K562 (cell line): ENCODE measurements at regions not wholly inside any gene's neighbourhood (a gene's known extent, or its start where the extent isn't known, plus 50 kb on each side); places are given as distances from the start of the nearest gene placed in this dataset.

Experiments
- ATAC-seq: fragments of 200-7000 bp; cut with Tn5 transposase; 3 replicates; pipeline ENCODE4 v1.9.1; 2020; ENCODE audit warnings: moderate library complexity
- BruUV-seq: library from RNA; stranded (reverse); fragments of 400-500 nt; replicated peaks from 2 replicates; lab custom pipeline; 2021; lab: Mats Ljungman, UMichigan
- CTCF ChIA-PET: fragments of 300-600 bp; formaldehyde crosslinking; extraction: SDS; loops from one replicate; lab custom pipeline; 2021; ENCODE audit warnings: low intra/inter-chr PET ratio; lab: Yijun Ruan, JAX
- POLR2A ChIA-PET: fragments of 300-600, 350-650 bp; sonication (Branson Sonifier 250); formaldehyde crosslinking; extraction: SDS; loops from one replicate; lab custom pipeline; 2021; ENCODE audit warnings: antibody characterized with exemption, inconsistent platforms; lab: Yijun Ruan, JAX
- DNase-seq, 4 experiments: peaks; one replicate each; pipeline versions ENCODE4 v3.0.0 to v3.0.0-alpha.2; 2011 to 2018; ENCODE audit warnings: low spot score in 3 of 4, mixed read lengths in 3 of 4; ENCODE audit errors: extremely low read depth in 1 of 4
- FAIRE-seq: peaks from 2 replicates; lab custom pipeline; 2011; peaks lifted over from hg19 to GRCh38; lab: Jason Lieb, UNC
- H2AFZ ChIP-seq: 2 replicates; pipeline ENCODE4 v1.6.0; 2011; ENCODE audit warnings: low read depth, low read length, control low read depth, inconsistent platforms
- H3K27ac ChIP-seq: fragments of 200-600 bp; 3 replicates; pipeline ENCODE4 v1.8.0; 2011; ENCODE audit warnings: low read depth, mild to moderate bottlenecking, control low read depth, inconsistent platforms, low read length, moderate library complexity, mixed read lengths; ENCODE audit errors: extremely low read depth
- H3K27me3 ChIP-seq, 2 experiments: fragments of 300-600 bp in 1 of 2; 2 replicates in 1 of 2; 3 replicates in 1 of 2; pipeline versions ENCODE4 v1.6.0 to v1.8.0; 2011; ENCODE audit warnings: inconsistent platforms in 2 of 2, low read length in 2 of 2, mild to moderate bottlenecking in 1 of 2, mixed read lengths in 1 of 2, moderate library complexity in 1 of 2; ENCODE audit not compliant: control insufficient read depth in 2 of 2, insufficient read depth in 2 of 2
- H3K36me3 ChIP-seq: fragments of 300-600 bp; 3 replicates; pipeline ENCODE4 v1.8.0; 2011; ENCODE audit warnings: mild to moderate bottlenecking, low read length, inconsistent platforms; ENCODE audit not compliant: control insufficient read depth, insufficient read depth
- H3K4me1 ChIP-seq, 2 experiments: fragments of 200-600 bp in 1 of 2; replicated peaks in 1 of 2; 2 replicates in 1 of 2; 3 replicates in 1 of 2; pipeline versions ENCODE4 v1.5.1 to v1.8.0; 2011; ENCODE audit warnings: inconsistent platforms in 2 of 2, low read length in 2 of 2, mild to moderate bottlenecking in 1 of 2, mixed read lengths in 1 of 2, moderate library complexity in 1 of 2; ENCODE audit not compliant: control insufficient read depth in 2 of 2, insufficient read depth in 2 of 2
- H3K4me2 ChIP-seq: 2 replicates; pipeline ENCODE4 v1.6.1; 2011; ENCODE audit warnings: low read length, control low read depth, inconsistent platforms, mixed read lengths; ENCODE audit not compliant: insufficient read depth
- H3K4me3 ChIP-seq: fragments of 200-600 bp; sonication (generic), shearing (Covaris generic); 2 replicates; pipeline ENCODE4 v1.5.1; 2016; ENCODE audit warnings: control low read depth, inconsistent platforms
- H3K79me2 ChIP-seq: fragments of 200-600 bp; 3 replicates; pipeline ENCODE4 v1.8.0; 2011; ENCODE audit warnings: low read length, inconsistent platforms; ENCODE audit not compliant: control insufficient read depth, insufficient read depth
- H3K9ac ChIP-seq, 2 experiments: 2 replicates each; pipeline versions ENCODE4 v1.6.0 to v1.6.1; 2011; ENCODE audit warnings: low read depth in 2 of 2, low read length in 2 of 2, control low read depth in 1 of 2, inconsistent platforms in 1 of 2, mild to moderate bottlenecking in 1 of 2, mixed read lengths in 1 of 2; ENCODE audit not compliant: insufficient read depth in 1 of 2
- H3K9me1 ChIP-seq: one replicate; pipeline ENCODE4 v1.6.0; 2011; ENCODE audit warnings: inconsistent platforms, mild to moderate bottlenecking, low read length, moderate library complexity; ENCODE audit not compliant: control insufficient read depth, insufficient read depth
- H3K9me3 ChIP-seq: replicated peaks from 2 replicates; pipeline ENCODE4 v1.5.1; 2011; ENCODE audit warnings: low read depth, low read length, inconsistent platforms; ENCODE audit not compliant: control insufficient read depth, insufficient read depth
- H4K20me1 ChIP-seq: replicated peaks from 2 replicates; pipeline ENCODE4 v1.6.1; 2011; ENCODE audit warnings: low read length, inconsistent platforms, mixed read lengths; ENCODE audit not compliant: control insufficient read depth, insufficient read depth
- ATF7 ChIP-seq: fragments of 450-650 bp; IDR thresholded peaks from 2 replicates; pipeline ENCODE4 v1.7.1; 2014; ENCODE audit warnings: mild to moderate bottlenecking, moderate library complexity
- BMI1 ChIP-seq: fragments of 150-350 bp; IDR thresholded peaks from 2 replicates; pipeline ENCODE4 v1.6.1; 2014; ENCODE audit warnings: low read length
- CBX5 ChIP-seq: IDR thresholded peaks from 2 replicates; pipeline ENCODE4 v1.6.1; 2014; ENCODE audit warnings: low read depth, borderline replicate concordance
- DDX20 ChIP-seq: fragments of 450-650 bp; IDR thresholded peaks from 2 replicates; pipeline ENCODE4 v1.6.1; 2016; ENCODE audit warnings: missing genetic modification characterization, low read depth, mild to moderate bottlenecking, missing compliant biosample characterization, moderate library complexity
- ETV1 ChIP-seq: fragments of 450-650 bp; conservative IDR thresholded peaks from 2 replicates; pipeline ENCODE4 v1.6.1; 2016; ENCODE audit warnings: missing genetic modification characterization, control low read depth, low read depth, missing compliant biosample characterization
- HBP1 ChIP-seq: fragments of 450-650 bp; formaldehyde crosslinking; IDR thresholded peaks from 2 replicates; pipeline ENCODE4 v1.4.0; 2022; ENCODE audit warnings: missing genetic modification characterization
- HDAC2 ChIP-seq: fragments of 450-650 bp; IDR thresholded peaks from 2 replicates; pipeline ENCODE4 v1.6.1; 2016; ENCODE audit warnings: mild to moderate bottlenecking
- MCM7 ChIP-seq, 2 experiments: fragments of 450-650 bp; IDR thresholded peaks; 2 replicates each; pipeline ENCODE4 v1.6.1; 2016 to 2018
- MXI1 ChIP-seq: IDR thresholded peaks from 2 replicates; pipeline ENCODE4 v1.6.1; 2011; ENCODE audit warnings: low read depth, mild to moderate bottlenecking, improper control_type of control experiment, low read length
- NFE2 ChIP-seq: IDR thresholded peaks from 2 replicates; pipeline ENCODE4 v1.6.1; 2014; ENCODE audit warnings: antibody characterized with exemption, low read depth
- NR2C1 ChIP-seq, 2 experiments: fragments of 450-650 bp; IDR thresholded peaks; 2 replicates each; pipeline ENCODE4 v1.6.1; 2017; ENCODE audit warnings: mild to moderate bottlenecking in 2 of 2, antibody characterized with exemption in 1 of 2, inconsistent platforms in 1 of 2, missing compliant biosample characterization in 1 of 2, missing genetic modification characterization in 1 of 2
- PHB ChIP-seq: fragments of 250-450 bp; sonication (Bioruptor Pico); IDR thresholded peaks from 2 replicates; pipeline ENCODE4 v1.5.0; 2021
- PML ChIP-seq: IDR thresholded peaks from 2 replicates; pipeline ENCODE4 v1.6.1; 2012; ENCODE audit warnings: low read length, inconsistent platforms
- RBM22 ChIP-seq: fragments of 200-400 bp; formaldehyde crosslinking; IDR thresholded peaks from 2 replicates; pipeline ENCODE4 v1.6.1; 2018; ENCODE audit warnings: low read length, low read depth; ENCODE audit not compliant: poor library complexity, severe bottlenecking
- RNF2 ChIP-seq: sonication (generic); IDR thresholded peaks from 2 replicates; pipeline ENCODE4 v1.6.1; 2016
- SRSF3 ChIP-seq: fragments of 200-400 bp; formaldehyde crosslinking; IDR thresholded peaks from 2 replicates; pipeline ENCODE4 v1.6.1; 2016; ENCODE audit warnings: mild to moderate bottlenecking, low read length, moderate library complexity; ENCODE audit not compliant: insufficient read depth
- TOE1 ChIP-seq, 2 experiments: fragments of 450-650 bp in 1 of 2; sonication (generic) in 1 of 2; formaldehyde crosslinking in 1 of 2; IDR thresholded peaks; 2 replicates each; pipeline versions ENCODE4 v1.7.1 to v1.8.0; 2016 to 2022; ENCODE audit warnings: borderline replicate concordance in 2 of 2, mild to moderate bottlenecking in 2 of 2, antibody characterized with exemption in 1 of 2, inconsistent platforms in 1 of 2, low read depth in 1 of 2, missing genetic modification reagents in 1 of 2, moderate library complexity in 1 of 2
- XRCC5 ChIP-seq: fragments of 200-400 bp; formaldehyde crosslinking; IDR thresholded peaks from 2 replicates; pipeline ENCODE4 v1.6.1; 2017; ENCODE audit warnings: low read depth, mild to moderate bottlenecking, low read length
- YBX1 ChIP-seq: fragments of 450-650 bp; IDR thresholded peaks from 2 replicates; pipeline ENCODE4 v1.7.1; 2016; ENCODE audit warnings: mild to moderate bottlenecking
- ZC3H4 ChIP-seq: sonication (generic); formaldehyde crosslinking; IDR thresholded peaks from 2 replicates; pipeline ENCODE4 v1.9.0; 2021; ENCODE audit warnings: missing genetic modification reagents, borderline replicate concordance
- ZNF140 ChIP-seq: fragments of 250-450 bp; sonication (Bioruptor Pico); IDR thresholded peaks from 2 replicates; pipeline ENCODE4 v1.8.0; 2021; ENCODE audit warnings: moderate library complexity, mild to moderate bottlenecking, inconsistent platforms
- ZNF174 ChIP-seq: fragments of 250-450 bp; sonication (Bioruptor Pico); IDR thresholded peaks from 2 replicates; pipeline ENCODE4 v1.4.0; 2020; ENCODE audit warnings: mild to moderate bottlenecking
- WGBS: fragments of 100-300 bp; shearing (Covaris generic); methylation state at CpG from one replicate; pipeline ENCODE4 v1.1.6; 2016; ENCODE audit warnings: low coverage, mixed read lengths; ENCODE audit not compliant: insufficient coverage; ENCODE audit errors: missing lambda C conversion rate; 5-methylcytosine and 5-hydroxymethylcytosine counted together
- in situ Hi-C: fragments of 300-500 bp; cut with MboI; formaldehyde crosslinking; loops from 4 replicates; pipeline ENCODE4 v1.15.0; 2018; ENCODE audit warnings: inconsistent platforms, mixed read lengths
- intact Hi-C: fragments of 100-400 bp; cut with micrococcal nuclease; formaldehyde crosslinking; loops from 2 replicates; pipeline ENCODE4 v1.14.2; 2022

DNA sequence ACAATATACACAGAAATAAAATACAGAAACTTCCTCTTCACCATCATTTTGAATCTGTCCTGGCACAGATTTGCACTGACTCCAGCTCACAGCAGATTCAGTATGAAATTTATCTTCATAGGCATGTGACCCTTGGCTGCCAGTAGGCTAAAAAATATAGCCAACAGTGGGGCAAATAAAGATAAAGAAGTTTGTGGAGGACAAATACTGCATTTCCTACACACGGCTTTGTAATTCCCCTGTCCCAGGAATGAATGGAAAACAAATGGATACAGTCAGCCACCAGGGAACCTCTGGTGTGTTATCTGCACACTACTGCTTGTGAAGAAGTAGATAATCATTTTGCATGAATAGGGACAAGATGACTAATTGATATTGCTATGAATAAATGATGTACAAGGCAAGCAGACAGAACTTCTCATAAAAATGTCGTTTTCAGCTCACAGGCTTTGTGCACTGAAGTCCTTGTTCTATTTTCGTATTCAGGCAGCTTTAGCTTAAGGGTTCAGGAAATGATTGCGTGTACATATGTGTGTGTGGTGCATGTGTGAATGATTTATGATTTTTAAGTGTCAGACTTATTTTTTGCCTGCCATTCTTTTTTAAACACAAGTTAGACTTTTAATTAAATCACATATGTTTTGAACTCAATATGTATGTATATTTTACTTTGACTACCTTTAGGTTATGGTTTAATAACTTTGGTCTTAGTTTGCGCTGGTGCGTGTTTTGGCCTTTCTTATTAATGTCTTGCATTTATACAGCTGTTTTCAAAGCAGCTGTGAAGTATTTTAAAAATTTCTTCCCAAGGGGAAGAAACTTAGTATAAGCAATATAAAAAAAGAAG lies 543.8 kb upstream of the JAG1 start (continued):
- TF ChIP-seq SRSF3 (no peak), RNF2 (no peak), MCM7 (IDR thresholded peaks at IDR 0.05) (no peak), MXI1 (no peak), RBM22 (no peak)

DNA sequence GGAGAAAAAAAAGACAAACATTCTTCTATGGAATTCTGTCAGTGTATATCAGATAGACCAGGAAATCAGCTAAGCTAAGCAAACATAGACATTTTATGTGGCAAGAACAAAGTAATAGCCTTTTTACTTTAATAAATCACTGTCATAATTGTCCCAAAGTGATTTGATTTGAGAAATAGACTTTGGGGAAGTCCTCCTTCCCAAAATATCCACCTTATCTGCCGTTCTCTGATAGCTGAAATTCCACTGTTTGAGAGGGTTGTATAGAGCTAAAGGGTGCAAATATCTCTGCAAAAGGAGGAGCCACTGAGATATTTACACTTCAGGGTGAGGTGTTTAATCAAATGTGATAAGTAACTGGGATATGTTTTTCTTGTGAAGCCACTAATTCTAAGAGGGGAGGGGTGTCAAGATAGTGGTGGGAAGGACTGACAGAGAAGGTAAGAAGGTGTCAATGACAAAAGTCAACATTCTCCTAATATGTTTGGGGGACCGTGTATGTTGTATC lies 544.4 kb upstream of the JAG1 start:
- H3K9me3 ChIP-seq = no peaks in the 10 kb centered on the region
- no peaks in the 10 kb centered on the region for H3K4me1 ChIP-seq
- in situ Hi-C loops (no loop called here), intact Hi-C loops (no loop called here)
- no TSS peak for BruUV-seq
- DNase-seq (no peak), FAIRE-seq (no peak), ATAC-seq (no peak)
- no peak overlapping the region for H3K9ac ChIP-seq
- 0% methylated on average over 2 of the region's 2 CpGs for WGBS
- no peaks in the 10 kb centered on the region for H4K20me1 ChIP-seq
- H3K4me3 ChIP-seq = no peak overlapping the region
- H3K79me2 ChIP-seq = no peaks in the 10 kb centered on the region
- H2AFZ ChIP-seq = no peak overlapping the region
- H3K4me2 ChIP-seq = no peak overlapping the region
- H3K27me3 ChIP-seq = no peaks in the 10 kb centered on the region
- CTCF ChIA-PET = no interaction called here
- H3K9me1 ChIP-seq = no peaks in the 10 kb centered on the region
- POLR2A ChIA-PET = no interaction called here
- H3K36me3 ChIP-seq = no peaks in the 10 kb centered on the region
- H3K27ac ChIP-seq = no peak overlapping the region
- TF ChIP-seq ZC3H4 (CRISPR knock-in tag) (no peak), BMI1 (no peak), YBX1 (no peak), XRCC5 (no peak), HBP1 (no peak), ATF7 (no peak), HDAC2 (no peak), PHB (CRISPR knock-in tag) (no peak), NR2C1 (IDR thresholded peaks at IDR 0.05) (no peak), NR2C1 (tag; IDR thresholded peaks at IDR 0.05) (no peak), ETV1 (tag) (no peak), ZNF174 (CRISPR knock-in tag) (no peak), NFE2 (no peak), TOE1 (IDR thresholded peaks at IDR 0.05; ENCODE audit: borderline replicate concordance) (no peak), TOE1 (CRISPR knock-in tag; IDR thresholded peaks at IDR 0.05; ENCODE audit: borderline replicate concordance, low read depth) (no peak), DDX20 (tag) (no peak), CBX5 (no peak), PML (no peak), ZNF140 (CRISPR knock-in tag) (no peak)
